Fibroblast of villous mesenchyme (primary cell): ENCODE measurements at regions not wholly inside any gene's neighbourhood (a gene's known extent, or its start where the extent isn't known, plus 50 kb on each side); places are given as distances from the start of the nearest gene placed in this dataset.

Experiments
- DNase-seq: peaks from one replicate; pipeline ENCODE4 v3.0.0-alpha.2; 2010; ENCODE audit warnings: low read depth
- H3K4me3 ChIP-seq: 2 replicates; pipeline ENCODE4 v1.5.1; 2011; ENCODE audit warnings: low read depth, mild to moderate bottlenecking, low read length
- CTCF ChIP-seq: IDR thresholded peaks from 2 replicates; pipeline ENCODE4 v1.5.1; 2012; ENCODE audit warnings: low read depth, mild to moderate bottlenecking, low read length; ENCODE audit not compliant: insufficient read depth

GRCh38 chr14:82872494-82872893 is 1338.8 kb upstream of the SEL1L start:
- no peak for DNase-seq
- no peak overlapping the region for H3K4me3 ChIP-seq
- TF ChIP-seq CTCF, result no peak

- DNase-seq, result no peak
- H3K4me3 ChIP-seq, result no peak overlapping the region
- no peak for TF ChIP-seq CTCF
Observed at GRCh38 chr14:82878951-82879350, 1345.3 kb upstream of the SEL1L start.

DNA sequence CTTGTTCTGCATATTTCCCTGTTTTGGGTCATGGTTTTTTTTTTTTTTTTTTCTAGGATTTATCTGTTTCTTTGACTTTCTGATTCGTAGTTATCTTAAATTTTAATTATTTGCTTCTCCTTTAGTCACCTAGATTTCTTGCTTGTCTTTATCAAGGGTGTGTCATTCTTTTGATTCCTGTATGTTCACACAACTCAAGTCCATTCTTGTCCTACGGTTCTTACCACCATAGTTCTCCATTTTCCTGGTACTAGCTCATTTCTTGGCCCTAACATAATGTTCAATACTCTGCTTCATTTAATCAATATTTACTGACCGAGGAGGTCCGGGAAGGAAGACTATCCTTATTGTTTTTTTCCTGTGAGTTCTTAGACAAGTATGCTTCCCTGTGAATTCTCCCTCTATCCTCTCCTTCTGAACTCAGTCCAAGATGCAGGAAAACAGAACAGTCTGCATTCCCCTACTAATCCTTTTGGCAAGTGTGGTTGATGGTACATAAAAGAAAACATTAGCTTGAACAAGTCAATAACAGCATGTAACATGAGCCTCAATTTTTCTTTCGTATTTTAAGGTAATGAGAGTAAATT is 1346.4 kb upstream of the SEL1L start:
- TF ChIP-seq CTCF, result no peak
- no peak for DNase-seq
- H3K4me3 ChIP-seq, result no peak overlapping the region

GRCh38 chr14:82886670-82887069 is 1353.0 kb upstream of the SEL1L start:
- TF ChIP-seq CTCF, result no peak
- no peak for DNase-seq
- no peak overlapping the region for H3K4me3 ChIP-seq

GRCh38 chr14:82889701-82890100 is 1356.0 kb upstream of the SEL1L start:
- no peak for DNase-seq
- H3K4me3 ChIP-seq, result no peak overlapping the region
- no peak for TF ChIP-seq CTCF

GRCh38 chr14:82896476-82896875 is 1362.8 kb upstream of the SEL1L start:
- H3K4me3 ChIP-seq, result no peak overlapping the region
- no peak for TF ChIP-seq CTCF
- no peak for DNase-seq
